Spleen (tissue), 7 donors: ENCODE measurements at regions not wholly inside any gene's neighbourhood (a gene's known extent, or its start where the extent isn't known, plus 50 kb on each side); places are given as distances from the start of the nearest gene placed in this dataset.
"Not testable (repeated sequence)": the region's sequence is repeated elsewhere in the genome, so short reads cannot be mapped to it uniquely, and the experiment has no call there.

Experiments
- CTCF ChIP-seq, 11 experiments: fragments of 200-600 bp in 7 of 11; fragments of 450-650 bp in 4 of 11; sonication (generic) in 4 of 11; IDR thresholded peaks in 8 of 11; conservative IDR thresholded peaks in 3 of 11; 1 replicate in 7 of 11; 2 replicates in 4 of 11; pipeline versions ENCODE4 v1.4.0 to v1.8.0; 2016 to 2021; ENCODE audit warnings: antibody characterized with exemption in 11 of 11, inconsistent platforms in 4 of 11, mild to moderate bottlenecking in 1 of 11
- POLR2A ChIP-seq, 3 donors: fragments of 450-650 bp; IDR thresholded peaks; one replicate each; pipeline ENCODE4 v1.5.1; 2017; ENCODE audit warnings: antibody characterized with exemption in 3 of 3, mild to moderate bottlenecking in 1 of 3
- donor health status: DM: no; HTN: no; CAD: no; lungs with moderate emphysema.
- donor health status: DM: no; HTN: no; CAD: no.
- donor health status: DM: no; HTN: no; CAD: no.

- not testable (repeated sequence) for TF ChIP-seq CTCF (IDR thresholded peaks at IDR 0.05 in 8 of 11, conservative IDR thresholded peaks at IDR 0.05 in 3 of 11); POLR2A (IDR thresholded peaks at IDR 0.05)
Observed at GRCh38 chr15:84395384-84395783, 159.8 kb downstream of the GOLGA6L4 start.
